ENCODE measurements at regions not wholly inside any gene's neighbourhood (a gene's known extent, or its start where the extent isn't known, plus 50 kb on each side); places are given as distances from the start of the nearest gene placed in this dataset.

DNA sequence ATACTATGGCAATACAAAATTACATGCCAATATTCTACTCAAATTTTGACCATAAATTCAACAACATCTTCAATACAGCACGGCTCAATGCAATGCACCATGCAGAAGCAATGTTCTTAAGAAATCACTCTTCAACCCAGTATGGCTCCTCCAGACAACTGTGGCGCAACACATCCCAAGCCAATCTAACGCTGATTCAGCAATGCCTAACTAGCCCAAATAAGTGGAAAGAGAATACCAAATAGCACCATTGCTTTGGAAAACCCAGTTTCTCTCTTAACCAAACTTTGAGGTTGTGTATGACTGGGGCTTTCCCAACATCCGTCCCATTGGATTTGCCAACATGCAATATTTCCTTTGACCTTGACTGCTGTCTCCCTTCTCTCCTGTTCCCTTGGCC lies 211.1 kb upstream of the TBX3 start:
- H3K27me3 ChIP-seq (ENCODE audit: control insufficient read depth in 1 of 2, insufficient read depth in 2 of 2, low read length in 2 of 2), result no peaks in the 10 kb centered on the region
- no peak overlapping the region for H3K9ac ChIP-seq (ENCODE audit: low read depth in 1 of 2, low read length in 2 of 2)
- no peaks in the 10 kb centered on the region for H3K4me1 ChIP-seq (ENCODE audit: control insufficient read depth in 1 of 2, insufficient read depth in 2 of 2, low read length in 2 of 2)
- no peaks in the 10 kb centered on the region for H3K9me3 ChIP-seq (ENCODE audit: control insufficient read depth in 1 of 2, low read length in 2 of 2)
- H3K36me3 ChIP-seq (ENCODE audit: control insufficient read depth in 1 of 2, insufficient read depth in 2 of 2, low read length in 2 of 2), result no peaks in the 10 kb centered on the region
- H3K4me3 ChIP-seq (ENCODE audit: low read depth in 1 of 2, low read length in 2 of 2), result no peak overlapping the region
- no peak overlapping the region for H3K27ac ChIP-seq (ENCODE audit: low read depth, low read length)

DNA sequence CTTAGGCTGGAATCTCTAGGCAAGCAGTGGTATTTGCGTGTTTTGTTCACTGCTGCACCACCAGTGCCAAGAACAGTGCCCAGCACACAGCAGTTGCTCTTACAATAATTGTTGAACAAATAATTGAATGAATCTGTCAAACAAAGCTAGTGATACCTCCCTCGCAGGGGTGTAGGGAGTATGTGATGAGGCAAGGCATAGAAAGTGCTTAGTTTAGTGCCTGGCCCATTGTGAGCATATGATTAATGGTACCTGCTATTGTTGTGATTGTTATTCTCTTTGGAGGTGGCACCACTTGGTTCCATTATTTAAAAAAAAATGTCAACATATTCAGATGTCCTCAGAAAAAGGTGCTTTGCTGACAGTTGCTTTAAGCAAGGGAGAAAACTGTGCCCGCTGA lies 210.1 kb upstream of the TBX3 start:
- Histone ChIP-seq H3K9ac (ENCODE audit: low read depth in 1 of 2, low read length in 2 of 2) (no peak overlapping the region), H3K4me3 (ENCODE audit: low read depth in 1 of 2, low read length in 2 of 2) (no peak overlapping the region), H3K27me3 (ENCODE audit: control insufficient read depth in 1 of 2, insufficient read depth in 2 of 2, low read length in 2 of 2) (no peaks in the 10 kb centered on the region), H3K36me3 (ENCODE audit: control insufficient read depth in 1 of 2, insufficient read depth in 2 of 2, low read length in 2 of 2) (no peaks in the 10 kb centered on the region), H3K4me1 (ENCODE audit: control insufficient read depth in 1 of 2, insufficient read depth in 2 of 2, low read length in 2 of 2) (no peaks in the 10 kb centered on the region), H3K9me3 (ENCODE audit: control insufficient read depth in 1 of 2, low read length in 2 of 2) (no peaks in the 10 kb centered on the region), H3K27ac (ENCODE audit: low read depth, low read length) (no peak overlapping the region)

DNA sequence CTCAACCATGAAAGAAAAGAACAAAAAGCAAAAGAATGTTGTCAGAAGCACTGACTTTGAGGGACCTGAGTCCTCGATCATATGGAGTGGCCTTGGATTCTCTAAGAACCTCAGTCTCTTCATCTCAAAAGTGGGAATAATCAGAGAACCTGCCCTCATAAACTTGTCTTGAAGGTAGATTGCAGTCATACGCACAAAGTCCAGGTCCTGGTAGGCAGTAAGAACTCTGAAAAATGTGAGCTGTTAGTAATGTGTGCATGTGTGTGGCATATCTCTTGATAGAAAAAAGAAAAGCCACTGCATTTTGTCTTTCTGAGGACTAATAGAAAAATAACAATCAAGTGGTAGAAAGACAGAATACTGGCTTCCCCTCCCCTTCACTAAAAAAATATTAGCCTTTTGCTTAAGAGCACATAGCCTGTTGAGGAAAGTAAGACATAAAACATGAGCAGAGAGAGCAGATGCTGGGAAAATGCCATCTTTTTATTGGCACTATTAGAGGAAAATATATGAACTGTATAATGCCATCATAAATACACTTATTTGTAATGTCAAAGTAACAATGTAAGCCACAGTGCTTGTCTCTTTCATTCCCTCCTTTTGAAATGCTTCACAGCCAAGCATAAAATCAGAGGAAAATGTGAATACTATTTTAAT lies 205.1 kb upstream of the TBX3 start:
- Histone ChIP-seq H3K27me3 (ENCODE audit: control insufficient read depth in 1 of 2, insufficient read depth in 2 of 2, low read length in 2 of 2) (no peaks in the 10 kb centered on the region), H3K9me3 (ENCODE audit: control insufficient read depth in 1 of 2, low read length in 2 of 2) (no peaks in the 10 kb centered on the region), H3K9ac (ENCODE audit: low read depth in 1 of 2, low read length in 2 of 2) (no peak overlapping the region), H3K4me3 (ENCODE audit: low read depth in 1 of 2, low read length in 2 of 2) (no peak overlapping the region), H3K27ac (ENCODE audit: low read depth, low read length) (no peak overlapping the region), H3K4me1 (ENCODE audit: control insufficient read depth in 1 of 2, insufficient read depth in 2 of 2, low read length in 2 of 2) (peaks cover 0 to 4% of the 10 kb centered on the region in 2 donors), H3K36me3 (ENCODE audit: control insufficient read depth in 1 of 2, insufficient read depth in 2 of 2, low read length in 2 of 2) (no peaks in the 10 kb centered on the region)

DNA sequence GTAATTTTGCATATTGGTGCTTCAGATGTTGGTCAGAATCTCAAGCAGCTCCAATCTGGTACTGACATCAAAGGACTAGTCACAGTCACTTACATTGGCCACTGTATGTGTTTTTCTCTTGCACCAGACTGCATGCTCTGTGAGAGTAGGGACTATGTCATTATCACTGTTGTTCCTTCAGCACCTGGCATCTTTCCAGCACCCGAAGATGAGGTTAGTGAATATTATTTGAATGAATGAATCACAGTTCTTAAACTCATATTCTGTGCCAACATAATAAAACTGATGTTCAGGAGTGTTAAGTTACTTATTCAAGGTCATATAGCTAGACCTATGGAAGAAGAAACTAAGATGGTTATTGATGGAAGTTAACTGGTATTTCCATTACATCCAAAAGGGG lies 204.5 kb upstream of the TBX3 start:
- Histone ChIP-seq H3K27me3 (ENCODE audit: control insufficient read depth in 1 of 2, insufficient read depth in 2 of 2, low read length in 2 of 2) (no peaks in the 10 kb centered on the region), H3K9me3 (ENCODE audit: control insufficient read depth in 1 of 2, low read length in 2 of 2) (no peaks in the 10 kb centered on the region), H3K36me3 (ENCODE audit: control insufficient read depth in 1 of 2, insufficient read depth in 2 of 2, low read length in 2 of 2) (no peaks in the 10 kb centered on the region), H3K27ac (ENCODE audit: low read depth, low read length) (no peak overlapping the region), H3K9ac (ENCODE audit: low read depth in 1 of 2, low read length in 2 of 2) (no peak overlapping the region), H3K4me1 (ENCODE audit: control insufficient read depth in 1 of 2, insufficient read depth in 2 of 2, low read length in 2 of 2) (peaks cover 0 to 4% of the 10 kb centered on the region in 2 donors), H3K4me3 (ENCODE audit: low read depth in 1 of 2, low read length in 2 of 2) (no peak overlapping the region)

DNA sequence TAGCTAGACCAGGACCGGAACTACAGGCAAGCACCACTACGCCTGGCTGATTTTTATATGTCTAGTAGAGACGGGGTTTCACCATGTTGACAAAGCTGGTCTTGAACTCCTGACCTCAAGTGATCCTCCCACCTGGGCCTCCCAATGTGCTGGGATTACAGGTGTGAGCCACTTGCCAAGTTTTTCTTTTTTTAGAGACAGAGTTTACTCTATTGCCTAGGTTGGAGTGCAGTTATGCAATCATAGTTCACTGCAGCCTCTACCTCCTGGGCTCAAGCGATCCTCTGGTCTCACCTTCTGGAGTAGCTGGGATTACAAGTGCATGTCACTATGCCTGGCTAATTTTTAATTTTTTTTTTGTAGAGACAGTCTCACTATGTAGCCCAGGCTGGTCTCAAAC lies 201.5 kb upstream of the TBX3 start:
- no peaks in the 10 kb centered on the region for H3K9me3 ChIP-seq (ENCODE audit: control insufficient read depth in 1 of 2, low read length in 2 of 2)
- H3K27ac ChIP-seq (ENCODE audit: low read depth, low read length), result no peak overlapping the region
- H3K4me1 ChIP-seq (ENCODE audit: control insufficient read depth in 1 of 2, insufficient read depth in 2 of 2, low read length in 2 of 2), result peaks cover 0 to 4% of the 10 kb centered on the region in 2 donors

DNA sequence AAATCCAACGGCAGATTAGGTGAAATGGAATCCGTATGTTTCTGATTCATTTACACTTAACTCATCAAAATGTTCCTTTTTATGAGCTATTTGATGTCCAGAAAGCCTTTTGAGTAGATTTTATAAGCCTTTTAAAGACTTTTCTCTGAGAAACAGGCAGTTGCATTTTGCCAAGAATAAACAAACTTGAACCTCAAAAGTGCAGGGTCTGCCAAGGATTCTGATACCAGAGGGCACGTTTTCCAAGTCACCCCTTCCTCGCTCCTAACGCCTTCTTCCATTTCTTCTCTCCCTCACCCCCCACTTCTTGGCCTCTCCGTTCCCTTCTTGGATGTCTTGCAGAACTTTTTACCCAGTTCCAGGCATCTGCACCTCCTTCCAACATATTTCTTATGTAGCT lies 200.6 kb upstream of the TBX3 start:
- peaks cover 0 to 4% of the 10 kb centered on the region in 2 donors for H3K4me1 ChIP-seq (ENCODE audit: control insufficient read depth in 1 of 2, insufficient read depth in 2 of 2, low read length in 2 of 2)
- no peaks in the 10 kb centered on the region for H3K9me3 ChIP-seq (ENCODE audit: control insufficient read depth in 1 of 2, low read length in 2 of 2)
- no peak overlapping the region for H3K4me3 ChIP-seq (ENCODE audit: low read depth in 1 of 2, low read length in 2 of 2)
- no peak overlapping the region for H3K27ac ChIP-seq (ENCODE audit: low read depth, low read length)
- H3K36me3 ChIP-seq (ENCODE audit: control insufficient read depth in 1 of 2, insufficient read depth in 2 of 2, low read length in 2 of 2), result no peaks in the 10 kb centered on the region
- H3K9ac ChIP-seq (ENCODE audit: low read depth in 1 of 2, low read length in 2 of 2), result no peak overlapping the region
- H3K27me3 ChIP-seq (ENCODE audit: control insufficient read depth in 1 of 2, insufficient read depth in 2 of 2, low read length in 2 of 2), result no peaks in the 10 kb centered on the region

More for the DNA sequence above, 201.5 kb upstream of the TBX3 start:
- Histone ChIP-seq H3K27me3 (ENCODE audit: control insufficient read depth in 1 of 2, insufficient read depth in 2 of 2, low read length in 2 of 2) (no peaks in the 10 kb centered on the region), H3K4me3 (ENCODE audit: low read depth in 1 of 2, low read length in 2 of 2) (no peak overlapping the region), H3K36me3 (ENCODE audit: control insufficient read depth in 1 of 2, insufficient read depth in 2 of 2, low read length in 2 of 2) (no peaks in the 10 kb centered on the region), H3K9ac (ENCODE audit: low read depth in 1 of 2, low read length in 2 of 2) (no peak overlapping the region)

DNA sequence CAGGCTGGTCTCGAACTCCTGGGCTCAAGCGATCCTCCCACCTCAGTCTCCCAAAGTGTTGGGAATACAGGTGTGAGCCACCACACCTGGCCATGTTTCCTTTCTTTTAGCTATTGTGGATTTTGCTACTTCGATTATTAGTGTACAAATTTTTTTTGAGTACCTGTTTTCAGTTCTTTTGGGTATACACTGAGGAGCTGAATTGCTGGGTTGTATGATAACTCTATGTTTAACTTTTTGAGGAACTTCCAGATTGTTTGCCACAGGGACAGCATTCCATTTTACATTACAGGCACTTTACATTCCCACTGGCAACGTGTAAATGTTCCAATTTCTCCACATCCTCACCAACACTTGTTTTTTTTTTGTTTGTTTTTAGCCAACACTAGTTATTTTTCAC lies 198.1 kb upstream of the TBX3 start:
- no peak overlapping the region for H3K9ac ChIP-seq (ENCODE audit: low read depth in 1 of 2, low read length in 2 of 2)

DNA sequence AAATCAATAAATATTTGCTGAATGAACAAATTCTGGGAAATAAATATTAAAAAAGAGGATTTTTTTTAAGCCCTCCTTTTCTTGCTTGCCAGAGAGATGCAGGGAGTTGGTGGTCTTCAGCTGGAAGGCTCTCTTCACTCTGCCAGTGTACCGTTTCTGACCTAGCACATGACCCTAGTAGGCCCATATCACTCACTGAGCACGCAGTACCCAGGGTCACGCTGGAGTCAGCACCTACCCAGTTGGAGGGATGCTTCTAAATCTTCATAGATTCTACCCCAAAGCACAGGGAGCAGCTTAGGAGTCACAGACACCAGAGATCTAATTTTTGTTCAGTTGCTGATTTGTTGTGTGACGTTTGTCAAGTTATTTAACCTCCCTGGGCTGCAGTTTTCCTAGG lies 195.4 kb upstream of the TBX3 start:
- Histone ChIP-seq H3K9ac (ENCODE audit: low read depth in 1 of 2, low read length in 2 of 2) (no peak overlapping the region), H3K36me3 (ENCODE audit: control insufficient read depth in 1 of 2, insufficient read depth in 2 of 2, low read length in 2 of 2) (no peaks in the 10 kb centered on the region), H3K27ac (ENCODE audit: low read depth, low read length) (no peak overlapping the region), H3K4me1 (ENCODE audit: control insufficient read depth in 1 of 2, insufficient read depth in 2 of 2, low read length in 2 of 2) (no peaks in the 10 kb centered on the region), H3K27me3 (ENCODE audit: control insufficient read depth in 1 of 2, insufficient read depth in 2 of 2, low read length in 2 of 2) (no peaks in the 10 kb centered on the region), H3K4me3 (ENCODE audit: low read depth in 1 of 2, low read length in 2 of 2) (no peak overlapping the region), H3K9me3 (ENCODE audit: control insufficient read depth in 1 of 2, low read length in 2 of 2) (no peaks in the 10 kb centered on the region)

More for the DNA sequence above, 198.1 kb upstream of the TBX3 start:
- Histone ChIP-seq H3K27ac (ENCODE audit: low read depth, low read length) (no peak overlapping the region), H3K36me3 (ENCODE audit: control insufficient read depth in 1 of 2, insufficient read depth in 2 of 2, low read length in 2 of 2) (no peaks in the 10 kb centered on the region), H3K9me3 (ENCODE audit: control insufficient read depth in 1 of 2, low read length in 2 of 2) (no peaks in the 10 kb centered on the region), H3K4me1 (ENCODE audit: control insufficient read depth in 1 of 2, insufficient read depth in 2 of 2, low read length in 2 of 2) (no peaks in the 10 kb centered on the region), H3K4me3 (ENCODE audit: low read depth in 1 of 2, low read length in 2 of 2) (no peak overlapping the region), H3K27me3 (ENCODE audit: control insufficient read depth in 1 of 2, insufficient read depth in 2 of 2, low read length in 2 of 2) (no peaks in the 10 kb centered on the region)

DNA sequence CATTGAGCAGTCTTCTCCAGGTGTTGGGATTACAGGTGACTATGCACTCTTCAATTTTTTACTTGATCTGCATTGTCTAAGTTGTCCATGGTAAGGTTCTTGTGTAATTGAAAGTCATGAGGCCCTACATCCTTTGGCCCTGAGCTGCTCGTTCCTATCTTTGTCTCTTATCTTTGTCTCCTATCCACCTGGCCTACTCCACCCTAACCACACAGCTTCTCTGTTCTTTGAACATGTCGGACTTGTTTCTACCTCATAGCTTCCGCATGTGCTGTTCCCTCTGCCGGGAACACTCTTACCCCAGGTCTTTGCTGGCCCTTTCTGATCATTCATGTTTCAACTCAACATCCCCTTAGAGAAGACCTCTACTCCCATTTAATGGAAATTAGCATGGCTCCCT lies 194.8 kb upstream of the TBX3 start:
- no peaks in the 10 kb centered on the region for H3K36me3 ChIP-seq (ENCODE audit: control insufficient read depth in 1 of 2, insufficient read depth in 2 of 2, low read length in 2 of 2)
- no peak overlapping the region for H3K4me3 ChIP-seq (ENCODE audit: low read depth in 1 of 2, low read length in 2 of 2)
- H3K9me3 ChIP-seq (ENCODE audit: control insufficient read depth in 1 of 2, low read length in 2 of 2), result no peaks in the 10 kb centered on the region
- H3K27ac ChIP-seq (ENCODE audit: low read depth, low read length), result no peak overlapping the region
- no peaks in the 10 kb centered on the region for H3K4me1 ChIP-seq (ENCODE audit: control insufficient read depth in 1 of 2, insufficient read depth in 2 of 2, low read length in 2 of 2)
- no peaks in the 10 kb centered on the region for H3K27me3 ChIP-seq (ENCODE audit: control insufficient read depth in 1 of 2, insufficient read depth in 2 of 2, low read length in 2 of 2)
- no peak overlapping the region for H3K9ac ChIP-seq (ENCODE audit: low read depth in 1 of 2, low read length in 2 of 2)

DNA sequence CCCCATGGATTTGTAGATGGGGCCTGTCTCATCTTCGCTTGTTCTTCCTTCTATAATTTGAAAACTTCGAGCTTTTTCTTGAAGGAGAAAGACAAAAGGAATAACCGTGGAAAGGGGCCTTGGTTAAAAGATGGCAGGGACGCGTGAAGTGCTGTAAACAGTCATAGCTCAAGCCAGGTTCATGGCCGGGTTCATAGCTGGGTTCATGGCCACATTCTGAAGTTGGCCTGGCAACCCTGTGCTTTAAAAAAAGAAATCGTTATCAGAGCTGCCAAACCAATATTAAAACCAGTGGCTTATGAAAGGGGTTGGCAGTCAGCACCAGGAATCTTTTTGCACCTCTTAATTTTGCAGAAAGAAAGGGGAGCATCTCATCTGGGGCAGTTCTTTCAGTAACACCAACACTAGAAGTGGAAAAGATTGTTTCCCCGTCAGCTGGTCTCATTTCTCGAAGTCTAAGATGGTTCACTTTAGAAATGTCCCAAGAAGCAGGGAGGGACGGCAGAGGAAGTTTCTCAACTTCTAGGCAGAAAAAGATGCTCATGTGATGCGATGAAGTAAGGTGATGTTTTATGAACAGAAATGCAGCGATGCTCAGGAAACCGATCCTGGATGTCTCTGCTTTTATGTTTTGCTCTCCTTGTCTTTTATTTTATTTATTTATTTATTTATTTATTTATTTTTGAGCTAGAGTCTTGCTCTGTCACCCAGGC lies 193.1 kb upstream of the TBX3 start:
- no peaks in the 10 kb centered on the region for H3K4me1 ChIP-seq (ENCODE audit: control insufficient read depth in 1 of 2, insufficient read depth in 2 of 2, low read length in 2 of 2)
- H3K9ac ChIP-seq (ENCODE audit: low read depth in 1 of 2, low read length in 2 of 2), result no peak overlapping the region
- no peaks in the 10 kb centered on the region for H3K27me3 ChIP-seq (ENCODE audit: control insufficient read depth in 1 of 2, insufficient read depth in 2 of 2, low read length in 2 of 2)
- H3K4me3 ChIP-seq (ENCODE audit: low read depth in 1 of 2, low read length in 2 of 2), result no peak overlapping the region
- H3K36me3 ChIP-seq (ENCODE audit: control insufficient read depth in 1 of 2, insufficient read depth in 2 of 2, low read length in 2 of 2), result no peaks in the 10 kb centered on the region
- no peaks in the 10 kb centered on the region for H3K9me3 ChIP-seq (ENCODE audit: control insufficient read depth in 1 of 2, low read length in 2 of 2)
- no peak overlapping the region for H3K27ac ChIP-seq (ENCODE audit: low read depth, low read length)
